Activated CD8-positive, alpha-beta memory T cell treated with anti-CD3 and anti-CD28 coated beads, Interleukin-2, amount 50 U/mL, for 1 hour (primary cell): ENCODE measurements at regions not wholly inside any gene's neighbourhood (a gene's known extent, or its start where the extent isn't known, plus 50 kb on each side); places are given as distances from the start of the nearest gene placed in this dataset.

Experiments
- DNase-seq: peaks from one replicate; pipeline ENCODE4 v3.0.0-alpha.2; 2020; ENCODE audit errors: extremely low read depth

DNA sequence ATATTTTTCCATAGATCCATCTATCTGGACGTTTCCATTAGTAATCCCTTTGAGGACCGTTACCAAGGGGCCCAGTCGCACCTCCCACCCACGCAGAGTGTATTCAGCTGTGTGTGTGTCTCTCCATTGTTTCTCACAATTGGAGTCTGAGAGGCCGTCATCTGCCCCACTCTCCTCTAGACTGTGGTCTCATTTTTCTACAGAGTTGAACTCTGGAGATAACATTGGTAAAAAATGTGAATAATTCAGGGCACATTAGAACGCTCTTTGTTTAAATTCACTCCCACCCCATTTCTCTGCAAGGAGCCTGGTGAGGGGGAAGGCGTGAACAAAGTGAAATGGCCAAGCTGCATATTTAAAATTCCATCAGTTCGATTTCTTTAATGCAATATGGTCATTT, 333.1 kb upstream of the MAF start:
- no peak for DNase-seq

DNA sequence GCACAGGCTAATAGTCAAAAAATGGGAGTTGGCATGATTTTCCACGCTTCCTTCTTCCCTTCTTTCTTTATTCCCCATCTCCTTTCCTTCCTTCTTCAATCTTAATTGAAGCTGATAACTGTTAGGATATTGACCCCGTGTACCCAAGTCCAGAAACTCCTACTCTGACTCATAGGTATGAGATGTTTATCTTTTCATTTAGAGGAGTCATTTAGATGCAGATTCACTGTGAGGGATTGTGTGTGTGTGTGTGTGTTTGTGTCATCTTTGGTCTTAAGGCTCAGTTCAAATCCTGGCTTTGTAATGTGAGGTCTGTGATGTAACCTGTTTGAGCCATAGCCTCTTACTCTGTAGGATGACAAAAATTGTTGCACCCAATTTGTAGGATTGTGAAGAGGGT, 332.0 kb upstream of the MAF start:
- DNase-seq = no peak

DNA sequence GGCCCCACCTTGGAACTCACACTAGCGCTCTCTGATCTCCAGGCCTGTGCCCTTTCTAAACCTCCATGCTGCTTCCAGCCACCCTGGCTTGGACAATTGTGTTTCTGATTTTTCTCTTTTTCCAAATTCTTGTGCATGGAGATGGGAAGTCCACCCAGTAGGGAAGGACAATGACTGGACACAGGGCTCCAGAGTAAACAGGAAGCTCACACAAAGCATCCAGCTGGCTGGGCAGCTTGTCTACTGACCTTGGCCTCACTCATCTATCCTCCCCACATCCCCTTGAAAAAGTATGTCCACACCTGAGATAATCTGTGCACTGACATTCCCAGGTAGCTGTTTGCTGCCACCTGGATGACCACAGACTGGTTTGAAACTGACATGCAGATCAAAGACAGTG, 331.2 kb upstream of the MAF start:
- no peak for DNase-seq

DNA sequence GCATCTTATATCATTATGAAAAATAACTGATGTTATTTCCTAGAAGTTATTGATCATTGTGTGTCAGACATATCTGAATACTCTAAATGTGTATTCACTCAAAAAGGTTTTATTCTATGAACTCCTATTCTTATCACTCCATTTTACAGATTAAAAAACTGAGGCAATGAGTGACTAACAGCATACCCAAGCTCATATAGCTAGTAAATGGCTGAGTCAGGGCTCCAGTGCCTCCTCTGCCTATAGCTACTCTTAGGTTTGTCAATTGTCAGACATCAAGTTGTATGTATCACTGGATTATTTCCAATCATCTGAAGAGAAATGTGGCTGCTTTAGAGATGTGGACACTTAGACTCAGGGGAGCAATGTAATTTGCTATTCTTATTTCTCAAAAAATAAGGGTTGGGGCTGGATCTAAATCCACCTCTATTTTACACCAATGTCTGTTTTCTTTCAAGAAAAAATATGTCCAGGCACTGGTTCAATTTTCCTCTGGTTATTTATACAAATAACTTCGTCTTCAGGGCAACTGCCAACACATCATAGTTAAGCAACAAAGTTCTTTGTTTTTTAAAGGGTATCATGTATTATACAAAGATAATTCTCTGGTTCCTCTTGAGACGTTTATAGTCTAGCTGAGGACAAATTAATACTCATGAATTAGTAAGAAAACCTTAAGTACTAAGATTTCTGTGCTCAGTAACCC, 328.9 kb upstream of the MAF start:
- no peak for DNase-seq

DNA sequence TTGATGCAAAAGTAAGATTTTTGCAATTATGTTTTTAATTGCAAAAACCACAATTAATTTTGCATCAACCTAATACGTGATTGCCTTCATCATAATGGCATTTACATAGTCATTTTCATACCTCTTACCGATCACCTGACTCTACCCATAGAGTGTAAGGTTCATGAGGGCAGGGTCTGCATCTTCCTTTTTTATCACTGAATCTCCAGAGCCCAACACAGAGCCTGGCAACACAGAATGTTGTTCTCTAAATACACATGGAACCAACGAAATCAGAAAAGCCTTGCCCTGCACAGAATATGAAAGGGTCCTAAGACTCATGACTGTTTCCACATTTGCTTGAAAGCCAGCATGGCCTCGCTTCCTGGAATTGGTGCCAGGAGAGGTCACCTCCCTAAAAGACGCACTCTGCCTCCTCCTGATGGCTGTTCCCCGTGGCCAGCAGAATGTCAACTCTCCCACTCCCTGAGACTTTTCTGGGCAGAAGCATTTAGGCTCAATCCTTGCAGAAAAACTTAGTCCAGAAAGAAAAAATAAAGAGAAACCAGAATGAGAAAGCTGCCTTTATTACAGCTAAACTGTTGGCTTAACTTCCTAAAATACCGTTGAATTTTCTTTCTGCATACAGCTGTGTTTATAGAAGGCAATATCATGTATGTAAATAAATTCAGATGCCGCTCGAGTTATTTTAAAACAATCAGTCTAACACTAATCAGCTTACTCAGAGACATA, 327.8 kb upstream of the MAF start:
- DNase-seq = no peak

DNA sequence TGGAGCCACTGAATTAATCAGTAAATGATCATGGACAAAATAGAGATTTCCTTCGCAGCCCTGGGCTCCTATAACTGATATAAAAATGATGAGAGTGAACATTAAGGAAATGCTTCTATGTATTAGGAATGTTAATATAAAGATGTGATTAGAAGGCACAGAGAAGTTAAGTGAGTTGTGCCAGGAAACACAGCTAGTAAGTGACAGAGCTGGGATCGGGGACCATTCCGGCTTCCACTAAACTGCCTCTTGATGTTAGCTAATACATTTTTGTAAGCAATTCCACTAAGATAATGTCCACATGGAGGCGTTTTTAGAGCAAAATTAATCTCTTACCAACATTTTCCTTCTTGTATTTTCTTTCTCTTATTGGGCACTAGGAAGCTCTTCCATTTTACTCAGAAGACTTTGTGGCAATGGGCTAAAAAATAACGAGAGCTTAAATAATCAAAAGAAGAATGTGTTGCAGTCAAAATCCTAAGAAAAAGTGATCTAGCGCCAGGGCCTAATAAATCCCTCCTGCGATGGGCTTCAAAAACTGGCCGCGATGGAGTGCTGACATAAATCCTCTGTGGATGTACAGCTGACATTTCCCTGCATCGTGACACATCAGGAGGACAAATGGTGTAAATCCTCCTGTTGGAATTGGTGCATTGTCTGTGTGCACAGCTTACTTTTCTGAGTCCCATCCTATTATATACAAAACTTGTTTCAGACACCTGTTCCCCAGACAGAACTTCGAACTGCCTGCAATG, 326.1 kb upstream of the MAF start:
- no peak for DNase-seq

DNA sequence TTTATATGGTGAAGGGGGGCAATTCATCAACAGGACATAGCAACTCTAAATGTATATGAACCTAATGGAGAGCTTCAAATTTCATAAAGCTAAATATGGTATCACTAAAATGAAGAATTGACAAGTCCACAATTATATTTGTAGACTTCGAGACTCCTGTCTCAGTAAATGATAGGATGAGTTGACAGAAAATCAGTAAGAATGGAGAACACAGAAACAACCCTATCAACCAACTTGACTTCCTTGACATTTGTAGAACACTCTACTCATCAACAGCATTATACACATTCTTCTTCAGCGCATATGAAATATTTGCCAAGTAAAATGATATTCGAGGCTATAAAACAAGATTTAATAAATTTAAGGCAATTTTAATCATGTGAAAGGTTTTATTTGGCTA, 322.9 kb upstream of the MAF start:
- DNase-seq = no peak

DNA sequence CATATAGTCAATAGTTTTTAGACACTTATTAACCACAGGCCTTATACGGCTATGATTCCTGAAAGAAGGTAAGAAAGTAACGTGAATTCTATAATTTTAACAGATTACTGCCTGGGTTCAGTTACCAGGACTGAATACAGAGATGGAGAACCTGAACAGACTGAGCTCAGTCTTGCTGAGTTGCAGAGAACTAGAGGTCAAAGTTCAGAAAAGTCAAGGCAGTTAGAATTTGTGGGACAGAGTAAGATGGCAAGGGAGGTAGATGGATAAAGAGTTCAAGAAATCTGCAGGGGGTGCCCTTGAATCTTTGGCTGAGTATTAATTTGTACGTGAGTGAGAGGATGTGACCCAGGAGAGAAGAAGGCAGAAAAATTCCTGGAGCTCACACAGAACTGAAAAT, 320.1 kb upstream of the MAF start:
- no peak for DNase-seq

DNA sequence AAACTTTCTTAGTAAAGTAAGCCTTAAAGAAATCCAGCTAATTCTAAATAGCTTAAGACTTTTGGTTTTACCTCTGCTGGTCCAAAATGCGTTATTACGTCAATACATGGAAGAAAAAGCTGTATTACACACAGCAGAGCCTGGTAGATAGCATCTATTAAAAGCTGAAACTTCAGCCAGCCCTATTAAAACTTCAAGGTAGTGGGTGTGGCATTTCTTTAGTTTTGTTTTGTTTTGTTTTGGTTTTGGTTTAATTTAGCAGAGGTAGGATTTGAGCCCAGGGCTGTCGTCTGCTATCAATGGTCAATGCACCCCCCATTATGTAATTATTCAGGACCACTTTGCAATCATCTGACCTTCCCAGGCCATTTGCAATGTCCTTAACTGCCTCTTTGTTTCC, 318.4 kb upstream of the MAF start:
- no peak for DNase-seq

DNA sequence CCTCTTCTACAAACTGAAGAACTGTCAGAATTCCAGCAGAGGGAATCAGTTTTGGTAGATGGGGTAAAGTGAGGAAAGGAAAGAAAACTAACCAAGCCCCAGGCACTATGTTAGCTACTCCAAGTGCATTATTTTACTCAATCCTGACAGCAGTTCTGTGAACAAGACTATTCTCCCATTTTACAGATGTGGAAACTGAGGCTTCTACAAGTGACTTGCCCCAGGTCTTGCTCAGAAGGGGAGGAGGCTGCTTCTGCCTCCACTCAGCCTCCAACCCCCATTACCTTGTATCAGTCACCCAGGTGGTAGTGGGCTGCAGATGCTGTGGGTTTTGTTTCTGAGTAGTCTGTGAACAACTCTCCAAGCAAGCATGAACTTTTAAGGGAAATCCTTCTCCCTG, 315.2 kb upstream of the MAF start:
- no peak for DNase-seq

DNA sequence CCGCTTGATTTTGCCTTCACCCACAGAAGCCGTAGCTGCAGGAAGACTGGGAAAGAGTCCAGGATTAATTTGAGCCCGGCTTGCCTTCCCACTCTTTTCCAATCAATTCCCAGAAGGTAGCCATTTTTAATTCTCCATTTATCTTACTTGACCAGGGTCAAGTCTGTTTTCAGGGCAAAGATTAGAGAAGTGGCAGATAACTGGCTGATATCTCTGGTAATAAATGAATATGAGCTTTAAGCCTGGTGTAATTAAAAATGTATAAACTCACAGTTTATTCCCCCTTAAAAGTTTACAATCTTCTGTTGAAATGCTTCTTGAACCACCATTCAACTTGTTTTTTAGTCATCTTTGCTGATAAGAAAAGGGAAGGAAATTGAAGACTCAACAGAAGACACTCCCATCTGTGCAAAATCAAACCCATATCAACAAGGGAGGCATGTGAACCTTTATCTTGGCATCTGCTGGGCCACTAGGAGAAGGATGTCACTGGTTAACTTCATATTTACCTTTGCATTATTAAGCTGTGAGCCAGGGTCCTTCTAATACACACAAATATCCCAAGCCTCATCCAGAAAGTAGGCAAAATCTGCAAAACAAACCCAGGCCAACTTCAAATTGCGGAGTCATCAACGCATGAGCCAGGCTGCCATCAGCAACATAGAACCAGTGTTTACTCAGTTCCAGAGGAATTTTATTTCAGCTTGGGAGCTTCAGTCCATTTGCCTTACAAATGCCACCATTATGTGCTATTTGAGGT, 314.6 kb upstream of the MAF start:
- DNase-seq = no peak

DNA sequence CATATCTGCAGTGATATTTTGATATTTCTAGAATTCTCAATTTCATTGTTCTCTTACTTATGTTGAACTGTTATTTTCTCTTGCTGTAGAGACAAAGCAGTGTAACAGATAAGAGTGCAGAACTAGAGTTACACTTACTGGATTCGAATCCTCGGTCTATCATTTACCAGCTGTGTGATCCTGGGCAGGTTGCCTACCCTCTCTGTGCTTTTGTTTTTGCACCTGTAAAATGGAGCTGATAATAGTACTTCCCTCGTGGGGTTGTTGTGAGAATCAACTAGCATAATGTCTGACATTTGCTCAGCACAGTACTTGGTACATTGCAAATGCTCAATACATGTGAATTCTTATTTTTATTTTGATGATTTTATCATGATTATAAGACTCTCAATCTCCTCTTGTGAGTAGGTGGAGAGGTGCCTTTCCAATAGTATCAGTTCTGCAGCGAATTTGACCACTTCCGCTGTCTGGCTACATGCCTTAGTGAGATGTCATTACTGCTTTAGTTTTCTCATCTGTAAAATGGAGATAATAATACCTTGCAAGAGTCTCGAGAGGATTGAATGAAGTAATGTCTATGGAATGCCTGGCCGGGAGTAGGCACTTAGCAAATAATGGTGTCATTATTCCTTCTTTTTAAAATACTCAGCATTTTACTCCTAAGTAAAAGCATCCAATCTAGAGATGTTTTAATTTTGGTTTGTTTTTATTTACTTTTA, 312.2 kb upstream of the MAF start:
- no peak for DNase-seq

DNA sequence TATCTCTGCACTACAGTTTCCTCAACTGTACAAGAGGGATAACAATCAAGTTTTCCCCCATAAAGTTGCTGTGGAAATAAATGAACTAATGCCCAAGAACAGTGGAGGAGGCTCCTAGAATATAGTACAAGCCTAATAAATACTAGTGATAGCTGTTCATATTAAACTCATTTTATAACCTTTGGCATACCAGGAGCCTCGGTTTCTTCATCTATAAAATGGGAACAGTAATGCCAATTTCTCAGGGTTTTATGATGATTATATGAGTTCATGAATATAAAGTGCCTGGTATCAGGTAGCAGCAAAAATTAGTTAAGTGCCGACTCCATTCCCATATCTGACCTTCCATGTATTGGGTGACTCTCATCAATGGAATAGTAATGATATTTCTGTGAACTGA, 311.1 kb upstream of the MAF start:
- DNase-seq = no peak

DNA sequence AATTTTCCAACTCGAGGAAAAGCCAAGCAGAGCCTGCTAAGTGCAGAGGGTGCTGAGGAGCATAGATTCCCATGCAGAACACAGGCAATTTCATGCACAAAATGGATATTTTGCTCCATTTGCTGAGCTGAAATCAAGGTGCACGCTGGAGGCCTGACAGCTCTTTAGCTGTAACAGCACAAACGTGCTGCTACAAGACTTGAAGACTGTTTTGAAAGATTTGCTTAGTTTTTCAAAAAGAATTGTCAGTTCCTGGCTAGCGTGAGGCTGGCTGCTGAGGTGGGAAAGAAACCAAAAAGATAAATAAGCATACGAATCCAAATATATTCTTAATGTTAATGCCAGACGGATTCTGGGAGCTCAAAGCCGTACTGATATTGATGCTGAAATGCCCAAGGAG, 309.0 kb upstream of the MAF start:
- no peak for DNase-seq

DNA sequence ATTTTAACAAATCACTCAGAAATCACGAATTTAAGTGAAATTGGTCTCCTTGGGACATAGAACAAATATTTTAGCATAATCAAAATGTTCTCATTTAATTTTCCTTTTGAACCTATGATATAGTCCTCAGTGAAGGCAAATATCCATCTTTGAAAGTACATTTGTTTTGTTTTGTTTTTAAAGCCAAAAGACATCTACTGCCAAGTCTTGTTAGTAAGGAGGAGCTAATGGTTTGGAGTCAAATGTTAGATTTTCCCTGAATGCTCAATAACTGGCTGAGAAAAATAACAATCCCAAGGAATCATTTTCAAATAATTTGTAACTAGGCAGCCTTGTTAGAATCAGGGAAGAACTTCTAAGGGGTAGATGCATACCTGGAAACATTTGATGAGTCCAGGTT, 302.9 kb upstream of the MAF start:
- DNase-seq = no peak

DNA sequence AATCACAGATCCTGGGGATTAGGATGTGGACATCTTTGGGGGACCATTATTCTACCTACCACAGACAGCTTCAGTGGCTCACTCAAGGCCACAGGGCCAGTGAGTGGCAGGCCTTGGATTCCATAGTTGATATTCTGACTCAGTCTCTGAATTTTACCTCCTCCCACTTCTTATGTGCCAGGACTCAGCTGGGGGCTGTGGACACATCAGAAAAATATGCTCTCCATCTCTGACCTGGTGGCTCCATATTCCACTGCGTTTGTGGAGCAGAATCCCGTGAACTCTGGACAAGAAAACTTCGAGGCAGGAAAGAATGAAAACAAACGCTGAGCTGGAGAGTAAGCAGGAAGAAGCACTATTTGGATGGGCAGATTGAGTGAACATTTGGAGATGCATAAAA, 301.8 kb upstream of the MAF start:
- DNase-seq = no peak

DNA sequence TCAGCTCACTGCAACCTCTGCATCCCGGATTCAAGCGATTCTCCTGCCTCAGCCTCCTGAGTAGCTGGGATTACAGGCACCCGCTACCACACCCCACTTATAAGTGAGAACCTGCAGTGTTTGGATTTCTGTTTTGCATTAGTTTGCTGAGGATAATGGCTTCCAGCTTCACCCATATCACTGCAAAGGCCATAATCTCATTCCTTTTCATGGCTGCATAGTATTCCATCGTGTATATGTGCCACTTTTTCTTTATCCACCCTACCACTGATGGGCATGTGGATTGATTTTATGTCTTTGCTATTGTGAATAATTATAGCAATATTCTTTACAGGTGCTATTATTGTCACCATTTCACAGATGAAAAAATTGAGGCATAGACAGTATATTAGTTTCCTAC, 301.0 kb upstream of the MAF start:
- DNase-seq = no peak

DNA sequence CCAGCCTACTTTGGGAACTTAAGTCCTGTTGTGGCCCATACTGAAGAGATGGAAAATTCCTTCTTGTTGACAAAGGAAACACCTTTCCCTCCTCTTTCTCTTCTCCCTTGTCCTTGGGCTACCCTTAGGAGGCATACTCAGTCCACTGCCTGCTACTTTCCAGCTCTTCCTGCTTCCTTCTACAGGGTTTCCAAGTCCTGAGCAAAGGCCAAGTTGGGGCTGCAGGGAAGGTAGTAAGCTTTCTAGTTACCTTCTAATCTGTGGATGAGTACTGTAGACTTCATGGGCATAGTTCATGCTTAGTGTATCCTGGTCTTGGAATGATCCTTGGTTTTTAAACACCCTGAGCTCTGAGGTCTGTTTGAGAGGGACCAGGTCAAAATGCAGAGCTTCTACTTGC, 299.2 kb upstream of the MAF start:
- no peak for DNase-seq

DNA sequence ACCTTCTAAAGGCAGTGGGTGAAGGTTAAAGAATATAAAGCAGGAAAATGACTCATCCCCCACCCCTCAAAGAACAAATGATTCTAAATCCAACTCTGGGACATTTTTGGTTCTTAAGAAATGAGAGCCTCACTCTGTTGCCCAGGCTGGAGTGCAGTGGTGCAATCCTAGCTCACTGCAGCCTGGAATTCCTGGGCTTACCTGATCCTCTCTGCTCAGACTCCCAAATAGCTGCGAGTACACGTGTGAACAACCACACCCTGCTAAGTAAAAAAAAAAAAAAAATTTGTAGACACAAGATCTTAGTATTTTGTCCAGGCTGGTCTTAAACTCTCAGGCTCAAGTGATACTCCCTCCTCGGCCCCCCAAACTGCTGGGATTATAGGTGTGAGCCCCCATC, 298.8 kb upstream of the MAF start:
- no peak for DNase-seq

DNA sequence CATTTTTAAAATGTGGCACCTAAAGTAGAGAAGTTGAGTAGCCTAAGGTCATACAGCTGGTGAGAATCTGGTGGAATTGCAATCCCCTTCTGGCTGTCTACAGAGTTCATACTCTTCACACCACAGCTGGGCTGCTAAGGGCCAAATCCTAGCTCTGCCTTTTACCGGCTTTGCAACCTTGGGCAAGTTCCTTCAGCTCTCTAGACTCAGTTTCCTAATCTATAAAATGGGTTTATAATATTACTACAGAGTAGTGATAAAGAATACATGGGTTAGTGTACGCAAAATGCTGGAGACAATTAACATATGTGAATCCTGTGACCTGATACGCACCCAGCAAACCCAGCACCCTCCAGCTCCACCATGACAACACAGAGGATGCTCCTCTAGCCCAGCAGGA, 298.2 kb upstream of the MAF start:
- no peak for DNase-seq

DNA sequence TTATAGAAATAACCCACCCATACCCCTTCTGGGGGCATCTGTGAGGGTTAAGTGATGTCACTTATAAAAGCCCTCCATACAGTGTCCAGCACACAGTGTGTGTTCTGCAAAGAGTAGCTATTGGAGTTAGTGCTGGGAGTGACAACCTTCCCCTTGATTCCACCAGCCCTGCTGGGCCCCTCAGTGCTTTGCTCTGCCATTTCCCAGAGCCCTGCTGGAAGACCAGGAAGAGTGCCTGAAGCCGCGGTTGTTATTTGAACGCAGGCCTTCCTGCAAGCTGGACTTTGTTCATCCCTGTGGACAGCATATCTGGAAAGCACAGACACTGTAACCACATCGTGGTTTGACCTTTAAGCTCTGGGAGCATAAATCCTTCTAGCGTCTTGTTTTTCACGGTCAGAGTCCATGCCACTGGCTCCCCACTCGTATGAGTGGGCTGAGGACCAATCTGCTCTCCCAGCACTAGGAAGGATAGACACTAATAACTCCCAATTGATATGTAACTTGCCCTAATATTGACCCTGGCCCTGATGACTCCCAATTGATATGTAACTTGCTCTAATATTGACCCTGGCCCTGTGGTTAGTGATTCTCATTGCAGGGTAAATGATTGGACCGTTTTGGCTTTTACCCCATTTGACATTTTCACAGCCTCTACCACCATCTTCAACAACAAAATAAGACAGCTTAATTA, 297.1 kb upstream of the MAF start:
- DNase-seq = no peak
